Fibroblast of skin of scalp (primary cell): ENCODE measurements at regions not wholly inside any gene's neighbourhood (a gene's known extent, or its start where the extent isn't known, plus 50 kb on each side); places are given as distances from the start of the nearest gene placed in this dataset.
"Not testable (repeated sequence)": the region's sequence is repeated elsewhere in the genome, so short reads cannot be mapped to it uniquely, and the experiment has no call there.

Experiments used
- DNase-seq: peaks from one replicate; pipeline ENCODE4 v3.0.0-alpha.2; 2013

GRCh38 chr9:31637265-31637664 is 747.2 kb upstream of the ACO1 start:
- no peak for DNase-seq

- no peak for DNase-seq
These were observed 746.6 kb upstream of the ACO1 start for GRCh38 chr9:31637861-31638260.

- no peak for DNase-seq
These were observed 745.0 kb upstream of the ACO1 start for GRCh38 chr9:31639451-31639850.

- no peak for DNase-seq
These were observed 715.1 kb upstream of the ACO1 start for GRCh38 chr9:31669311-31669710.

GRCh38 chr9:31671011-31671410 is 713.4 kb upstream of the ACO1 start:
- DNase-seq, result no peak

- peak; percentile 29 for DNase-seq
These were observed 710.2 kb upstream of the ACO1 start for GRCh38 chr9:31674264-31674663.

- no peak for DNase-seq
These were observed 707.0 kb upstream of the ACO1 start for GRCh38 chr9:31677415-31677814.

GRCh38 chr9:31677877-31678276 is 706.6 kb upstream of the ACO1 start:
- no peak for DNase-seq

GRCh38 chr9:31683116-31683515 is 701.3 kb upstream of the ACO1 start:
- no peak for DNase-seq

GRCh38 chr9:31697956-31698355 is 686.5 kb upstream of the ACO1 start:
- no peak for DNase-seq

GRCh38 chr9:31699836-31700235 is 684.6 kb upstream of the ACO1 start:
- DNase-seq, result no peak

- no peak for DNase-seq
These were observed 684.0 kb upstream of the ACO1 start for GRCh38 chr9:31700252-31701045.

GRCh38 chr9:31702957-31703356 is 681.5 kb upstream of the ACO1 start:
- peak; percentile 12 for DNase-seq

GRCh38 chr9:31715250-31715649 is 669.2 kb upstream of the ACO1 start:
- no peak for DNase-seq

- no peak for DNase-seq
These were observed 665.2 kb upstream of the ACO1 start for GRCh38 chr9:31719262-31719661.

GRCh38 chr9:31730398-31730797 is 654.0 kb upstream of the ACO1 start:
- DNase-seq, result no peak

- DNase-seq, result no peak
These were observed 651.3 kb upstream of the ACO1 start for GRCh38 chr9:31733166-31733565.

- DNase-seq, result no peak
These were observed 647.8 kb upstream of the ACO1 start for GRCh38 chr9:31736581-31737179.

GRCh38 chr9:31740705-31741104 is 643.7 kb upstream of the ACO1 start:
- DNase-seq, result no peak

- no peak for DNase-seq
These were observed 639.9 kb upstream of the ACO1 start for GRCh38 chr9:31744589-31744988.

GRCh38 chr9:31745468-31745867 is 639.0 kb upstream of the ACO1 start:
- DNase-seq, result no peak

- DNase-seq, result no peak
These were observed 638.6 kb upstream of the ACO1 start for GRCh38 chr9:31745886-31746285.

GRCh38 chr9:31753756-31754155 is 630.7 kb upstream of the ACO1 start:
- DNase-seq, result no peak

GRCh38 chr9:31759703-31760102 is 624.7 kb upstream of the ACO1 start:
- DNase-seq, result no peak

GRCh38 chr9:31774021-31774420 is 610.4 kb upstream of the ACO1 start:
- DNase-seq, result not testable (repeated sequence)
